RPMI8226 (cell line): ENCODE measurements at regions not wholly inside any gene's neighbourhood (a gene's known extent, or its start where the extent isn't known, plus 50 kb on each side); places are given as distances from the start of the nearest gene placed in this dataset.

ENCODE experiments used
- DNase-seq: peaks from one replicate; pipeline ENCODE4 v3.0.0-alpha.2; 2015

DNA sequence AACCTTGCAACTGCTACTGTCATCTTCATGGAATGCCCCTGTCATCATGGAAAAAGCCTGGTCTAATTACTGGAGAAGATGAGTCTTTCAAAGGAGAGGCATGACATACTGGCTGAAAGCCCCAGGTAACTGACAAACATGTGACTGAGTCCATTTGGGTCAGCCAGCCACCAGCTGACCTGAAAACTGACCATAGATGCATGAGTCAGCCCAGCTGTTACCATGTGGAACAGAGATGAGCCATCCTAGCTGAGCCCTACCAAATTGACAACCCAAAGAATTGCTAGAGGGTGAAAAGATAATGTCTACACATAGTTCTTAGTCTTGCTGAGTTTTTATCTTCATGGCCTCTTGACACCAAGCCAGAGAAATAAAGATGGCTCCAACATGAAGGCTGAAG is 311.8 kb downstream of the UTP18 start:
- DNase-seq: no peak
